Activated CD4-positive, alpha-beta T cell treated with anti-CD3 and anti-CD28 coated beads, Interleukin-2, amount 50 U/mL, for 1 hour (primary cell): ENCODE measurements at regions not wholly inside any gene's neighbourhood (a gene's known extent, or its start where the extent isn't known, plus 50 kb on each side); places are given as distances from the start of the nearest gene placed in this dataset.

ENCODE experiments used
- DNase-seq: peaks from one replicate; pipeline ENCODE4 v3.0.0-alpha.2; 2020

DNA sequence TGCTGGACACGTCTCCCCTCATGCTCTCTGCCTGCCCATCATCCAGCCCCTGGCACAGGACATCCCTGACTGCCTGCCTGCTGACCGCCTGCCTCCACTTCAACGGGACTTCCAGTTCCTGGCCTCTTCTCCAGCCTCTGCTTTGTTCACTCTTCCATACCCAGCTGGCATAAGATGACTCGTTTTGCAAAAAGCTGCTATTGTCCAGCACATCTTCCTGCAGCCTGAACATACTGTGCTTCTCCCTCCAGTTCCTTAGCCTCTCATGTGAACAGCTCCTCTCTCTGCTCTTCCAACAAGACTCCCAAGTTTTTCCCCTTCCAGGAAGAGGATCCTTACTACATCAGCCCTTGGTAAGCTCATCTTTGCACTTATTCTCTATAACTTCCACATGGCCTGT, 62.4 kb upstream of the SKOR2 start:
- no peak for DNase-seq

DNA sequence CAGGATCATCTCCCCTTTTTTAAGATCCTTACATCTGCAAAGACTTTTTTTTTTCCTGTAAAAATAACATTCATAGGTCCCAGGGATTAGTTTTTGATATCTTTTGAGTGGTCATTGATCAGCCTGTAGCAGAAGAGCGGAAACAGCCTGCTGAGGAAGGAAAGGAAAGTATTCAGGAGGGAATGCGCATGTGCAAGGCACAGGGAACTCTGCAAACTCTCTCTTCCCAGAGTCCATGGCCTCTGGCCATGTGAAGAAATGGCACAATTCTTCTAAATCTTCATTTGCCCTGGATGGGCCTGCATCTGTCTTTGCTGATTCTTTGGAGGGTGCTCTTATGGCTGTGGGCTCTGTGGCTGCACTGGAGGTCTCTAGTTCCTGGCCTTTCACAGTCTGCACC, 60.1 kb upstream of the SKOR2 start:
- DNase-seq, result no peak
